Fibroblast of lung (primary cell): ENCODE measurements at regions not wholly inside any gene's neighbourhood (a gene's known extent, or its start where the extent isn't known, plus 50 kb on each side); places are given as distances from the start of the nearest gene placed in this dataset.

Source experiments
- EZH2 ChIP-seq: IDR thresholded peaks from 2 replicates; pipeline ENCODE4 v1.5.1; 2012; ENCODE audit warnings: low read length, control low read depth, mild to moderate bottlenecking; ENCODE audit errors: missing control alignments
- TF ChIP-seq, protein P1 (sequence below), 2 donors: IDR thresholded peaks in 1 of 2; conservative IDR thresholded peaks in 1 of 2; 1 replicate in 1 of 2; 2 replicates in 1 of 2; pipeline ENCODE4 v1.5.1; 2011 to 2012; ENCODE audit warnings: low read length in 2 of 2, control low read depth in 1 of 2, inconsistent platforms in 1 of 2, low read depth in 1 of 2, mild to moderate bottlenecking in 1 of 2

- TF ChIP-seq, protein P1, sequence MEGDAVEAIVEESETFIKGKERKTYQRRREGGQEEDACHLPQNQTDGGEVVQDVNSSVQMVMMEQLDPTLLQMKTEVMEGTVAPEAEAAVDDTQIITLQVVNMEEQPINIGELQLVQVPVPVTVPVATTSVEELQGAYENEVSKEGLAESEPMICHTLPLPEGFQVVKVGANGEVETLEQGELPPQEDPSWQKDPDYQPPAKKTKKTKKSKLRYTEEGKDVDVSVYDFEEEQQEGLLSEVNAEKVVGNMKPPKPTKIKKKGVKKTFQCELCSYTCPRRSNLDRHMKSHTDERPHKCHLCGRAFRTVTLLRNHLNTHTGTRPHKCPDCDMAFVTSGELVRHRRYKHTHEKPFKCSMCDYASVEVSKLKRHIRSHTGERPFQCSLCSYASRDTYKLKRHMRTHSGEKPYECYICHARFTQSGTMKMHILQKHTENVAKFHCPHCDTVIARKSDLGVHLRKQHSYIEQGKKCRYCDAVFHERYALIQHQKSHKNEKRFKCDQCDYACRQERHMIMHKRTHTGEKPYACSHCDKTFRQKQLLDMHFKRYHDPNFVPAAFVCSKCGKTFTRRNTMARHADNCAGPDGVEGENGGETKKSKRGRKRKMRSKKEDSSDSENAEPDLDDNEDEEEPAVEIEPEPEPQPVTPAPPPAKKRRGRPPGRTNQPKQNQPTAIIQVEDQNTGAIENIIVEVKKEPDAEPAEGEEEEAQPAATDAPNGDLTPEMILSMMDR (conservative IDR thresholded peaks at IDR 0.05 in 1 of 2, IDR thresholded peaks at IDR 0.05 in 1 of 2; ENCODE audit: low read depth in 1 of 2, low read length in 2 of 2), result no peak
- no peak for TF ChIP-seq EZH2
These were observed 956.3 kb upstream of the SOX9 start for GRCh38 chr17:71164561-71164960.
